ENCODE measurements at regions not wholly inside any gene's neighbourhood (a gene's known extent, or its start where the extent isn't known, plus 50 kb on each side); places are given as distances from the start of the nearest gene placed in this dataset.

- DNase-seq (ENCODE audit: extremely low spot score, unreplicated experiment) = no peak
- no peaks in the 10 kb centered on the region for H3K27me3 Mint-ChIP-seq (ENCODE audit: unreplicated experiment)
- TF ChIP-seq CTCF (IDR thresholded peaks at IDR 0.05) = no peak
- no peak overlapping the region for H3K27ac Mint-ChIP-seq (ENCODE audit: unreplicated experiment)
- H3K36me3 Mint-ChIP-seq (ENCODE audit: unreplicated experiment) = peaks cover 1% of the 10 kb centered on the region
- H3K9me3 Mint-ChIP-seq (ENCODE audit: unreplicated experiment) = peaks cover 6% of the 10 kb centered on the region
- H3K4me1 Mint-ChIP-seq (ENCODE audit: unreplicated experiment) = no peaks in the 10 kb centered on the region
- no peak overlapping the region for H3K4me3 Mint-ChIP-seq (ENCODE audit: unreplicated experiment)
Observed at GRCh38 chr4:137934911-137935310, 307.2 kb downstream of the SLC7A11 start.

GRCh38 chr4:137934046-137934445, 308.1 kb downstream of the SLC7A11 start:
- H3K9me3 Mint-ChIP-seq (ENCODE audit: unreplicated experiment) = peaks cover 4% of the 10 kb centered on the region
- H3K36me3 Mint-ChIP-seq (ENCODE audit: unreplicated experiment) = no peaks in the 10 kb centered on the region
- no peak overlapping the region for H3K27ac Mint-ChIP-seq (ENCODE audit: unreplicated experiment)
- no peak overlapping the region for H3K4me3 Mint-ChIP-seq (ENCODE audit: unreplicated experiment)
- DNase-seq (ENCODE audit: extremely low spot score, unreplicated experiment) = no peak
- TF ChIP-seq CTCF (IDR thresholded peaks at IDR 0.05) = no peak
- H3K4me1 Mint-ChIP-seq (ENCODE audit: unreplicated experiment) = no peaks in the 10 kb centered on the region
- no peaks in the 10 kb centered on the region for H3K27me3 Mint-ChIP-seq (ENCODE audit: unreplicated experiment)

GRCh38 chr4:137927972-137928371, 314.2 kb downstream of the SLC7A11 start:
- Mint-ChIP-seq H3K4me3 (ENCODE audit: unreplicated experiment) (no peak overlapping the region), H3K4me1 (ENCODE audit: unreplicated experiment) (no peaks in the 10 kb centered on the region), H3K36me3 (ENCODE audit: unreplicated experiment) (no peaks in the 10 kb centered on the region), H3K27me3 (ENCODE audit: unreplicated experiment) (no peaks in the 10 kb centered on the region), H3K9me3 (ENCODE audit: unreplicated experiment) (peaks cover 3% of the 10 kb centered on the region), H3K27ac (ENCODE audit: unreplicated experiment) (no peak overlapping the region)
- DNase-seq (ENCODE audit: extremely low spot score, unreplicated experiment) = no peak
- no peak for TF ChIP-seq CTCF (IDR thresholded peaks at IDR 0.05)

GRCh38 chr4:137923494-137923893, 318.7 kb downstream of the SLC7A11 start:
- no peaks in the 10 kb centered on the region for H3K27me3 Mint-ChIP-seq (ENCODE audit: unreplicated experiment)
- TF ChIP-seq CTCF (IDR thresholded peaks at IDR 0.05) = no peak
- no peak overlapping the region for H3K4me3 Mint-ChIP-seq (ENCODE audit: unreplicated experiment)
- no peaks in the 10 kb centered on the region for H3K36me3 Mint-ChIP-seq (ENCODE audit: unreplicated experiment)
- no peak for DNase-seq (ENCODE audit: extremely low spot score, unreplicated experiment)
- no peak overlapping the region for H3K27ac Mint-ChIP-seq (ENCODE audit: unreplicated experiment)
- H3K4me1 Mint-ChIP-seq (ENCODE audit: unreplicated experiment) = no peaks in the 10 kb centered on the region
- peaks cover 3% of the 10 kb centered on the region for H3K9me3 Mint-ChIP-seq (ENCODE audit: unreplicated experiment)

GRCh38 chr4:137922721-137923120, 319.4 kb downstream of the SLC7A11 start:
- TF ChIP-seq CTCF (IDR thresholded peaks at IDR 0.05) = no peak
- H3K36me3 Mint-ChIP-seq (ENCODE audit: unreplicated experiment) = no peaks in the 10 kb centered on the region
- peaks cover 3% of the 10 kb centered on the region for H3K9me3 Mint-ChIP-seq (ENCODE audit: unreplicated experiment)
- H3K4me1 Mint-ChIP-seq (ENCODE audit: unreplicated experiment) = no peaks in the 10 kb centered on the region
- no peak for DNase-seq (ENCODE audit: extremely low spot score, unreplicated experiment)
- H3K4me3 Mint-ChIP-seq (ENCODE audit: unreplicated experiment) = no peak overlapping the region
- no peak overlapping the region for H3K27ac Mint-ChIP-seq (ENCODE audit: unreplicated experiment)
- no peaks in the 10 kb centered on the region for H3K27me3 Mint-ChIP-seq (ENCODE audit: unreplicated experiment)
